K562 (cell line): ENCODE measurements at regions not wholly inside any gene's neighbourhood (a gene's known extent, or its start where the extent isn't known, plus 50 kb on each side); places are given as distances from the start of the nearest gene placed in this dataset.

ENCODE experiments used
- ATAC-seq: fragments of 200-7000 bp; cut with Tn5 transposase; 3 replicates; pipeline ENCODE4 v1.9.1; 2020; ENCODE audit warnings: moderate library complexity
- BruUV-seq: library from RNA; stranded (reverse); fragments of 400-500 nt; replicated peaks from 2 replicates; lab custom pipeline; 2021; lab: Mats Ljungman, UMichigan
- CTCF ChIA-PET: fragments of 300-600 bp; formaldehyde crosslinking; extraction: SDS; loops from one replicate; lab custom pipeline; 2021; ENCODE audit warnings: low intra/inter-chr PET ratio; lab: Yijun Ruan, JAX
- POLR2A ChIA-PET: fragments of 300-600, 350-650 bp; sonication (Branson Sonifier 250); formaldehyde crosslinking; extraction: SDS; loops from one replicate; lab custom pipeline; 2021; ENCODE audit warnings: antibody characterized with exemption, inconsistent platforms; lab: Yijun Ruan, JAX
- DNase-seq, 4 experiments: peaks; one replicate each; pipeline versions ENCODE4 v3.0.0 to v3.0.0-alpha.2; 2011 to 2018; ENCODE audit warnings: low spot score in 3 of 4, mixed read lengths in 3 of 4; ENCODE audit errors: extremely low read depth in 1 of 4
- FAIRE-seq: peaks from 2 replicates; lab custom pipeline; 2011; peaks lifted over from hg19 to GRCh38; lab: Jason Lieb, UNC
- H2AFZ ChIP-seq: 2 replicates; pipeline ENCODE4 v1.6.0; 2011; ENCODE audit warnings: low read depth, low read length, control low read depth, inconsistent platforms
- H3K27ac ChIP-seq: fragments of 200-600 bp; 3 replicates; pipeline ENCODE4 v1.8.0; 2011; ENCODE audit warnings: low read depth, mild to moderate bottlenecking, control low read depth, inconsistent platforms, low read length, moderate library complexity, mixed read lengths; ENCODE audit errors: extremely low read depth
- H3K27me3 ChIP-seq, 2 experiments: fragments of 300-600 bp in 1 of 2; 2 replicates in 1 of 2; 3 replicates in 1 of 2; pipeline versions ENCODE4 v1.6.0 to v1.8.0; 2011; ENCODE audit warnings: inconsistent platforms in 2 of 2, low read length in 2 of 2, mild to moderate bottlenecking in 1 of 2, mixed read lengths in 1 of 2, moderate library complexity in 1 of 2; ENCODE audit not compliant: control insufficient read depth in 2 of 2, insufficient read depth in 2 of 2
- H3K36me3 ChIP-seq: fragments of 300-600 bp; 3 replicates; pipeline ENCODE4 v1.8.0; 2011; ENCODE audit warnings: mild to moderate bottlenecking, low read length, inconsistent platforms; ENCODE audit not compliant: control insufficient read depth, insufficient read depth
- H3K4me1 ChIP-seq, 2 experiments: fragments of 200-600 bp in 1 of 2; replicated peaks in 1 of 2; 2 replicates in 1 of 2; 3 replicates in 1 of 2; pipeline versions ENCODE4 v1.5.1 to v1.8.0; 2011; ENCODE audit warnings: inconsistent platforms in 2 of 2, low read length in 2 of 2, mild to moderate bottlenecking in 1 of 2, mixed read lengths in 1 of 2, moderate library complexity in 1 of 2; ENCODE audit not compliant: control insufficient read depth in 2 of 2, insufficient read depth in 2 of 2
- H3K4me2 ChIP-seq: 2 replicates; pipeline ENCODE4 v1.6.1; 2011; ENCODE audit warnings: low read length, control low read depth, inconsistent platforms, mixed read lengths; ENCODE audit not compliant: insufficient read depth
- H3K4me3 ChIP-seq: fragments of 200-600 bp; sonication (generic), shearing (Covaris generic); 2 replicates; pipeline ENCODE4 v1.5.1; 2016; ENCODE audit warnings: control low read depth, inconsistent platforms
- H3K79me2 ChIP-seq: fragments of 200-600 bp; 3 replicates; pipeline ENCODE4 v1.8.0; 2011; ENCODE audit warnings: low read length, inconsistent platforms; ENCODE audit not compliant: control insufficient read depth, insufficient read depth
- H3K9ac ChIP-seq, 2 experiments: 2 replicates each; pipeline versions ENCODE4 v1.6.0 to v1.6.1; 2011; ENCODE audit warnings: low read depth in 2 of 2, low read length in 2 of 2, control low read depth in 1 of 2, inconsistent platforms in 1 of 2, mild to moderate bottlenecking in 1 of 2, mixed read lengths in 1 of 2; ENCODE audit not compliant: insufficient read depth in 1 of 2
- H3K9me1 ChIP-seq: one replicate; pipeline ENCODE4 v1.6.0; 2011; ENCODE audit warnings: inconsistent platforms, mild to moderate bottlenecking, low read length, moderate library complexity; ENCODE audit not compliant: control insufficient read depth, insufficient read depth
- H3K9me3 ChIP-seq: replicated peaks from 2 replicates; pipeline ENCODE4 v1.5.1; 2011; ENCODE audit warnings: low read depth, low read length, inconsistent platforms; ENCODE audit not compliant: control insufficient read depth, insufficient read depth
- H4K20me1 ChIP-seq: replicated peaks from 2 replicates; pipeline ENCODE4 v1.6.1; 2011; ENCODE audit warnings: low read length, inconsistent platforms, mixed read lengths; ENCODE audit not compliant: control insufficient read depth, insufficient read depth
- ARID2 ChIP-seq: fragments of 450-650 bp; IDR thresholded peaks from 2 replicates; pipeline ENCODE4 v1.6.1; 2017; ENCODE audit warnings: antibody characterized with exemption, mild to moderate bottlenecking
- BRF1 ChIP-seq: IDR thresholded peaks from 3 replicates; pipeline ENCODE4 v1.6.1; 2011; ENCODE audit warnings: borderline replicate concordance, mild to moderate bottlenecking; ENCODE audit not compliant: insufficient read length; ENCODE audit errors: extremely low read depth
- FUS ChIP-seq: fragments of 200-400 bp; formaldehyde crosslinking; optimal IDR thresholded peaks from 2 replicates; pipeline ENCODE3; 2017; ENCODE audit warnings: low read depth, low read length
- HOMEZ ChIP-seq: fragments of 250-450 bp; sonication (Bioruptor Pico); IDR thresholded peaks from 2 replicates; pipeline ENCODE4 v1.4.0; 2020; ENCODE audit warnings: mild to moderate bottlenecking, moderate library complexity
- MBD2 ChIP-seq: sonication (generic); IDR thresholded peaks from 2 replicates; pipeline ENCODE4 v1.6.1; 2016; ENCODE audit warnings: low read depth, borderline replicate concordance
- MTF1 ChIP-seq: fragments of 250-450 bp; sonication (Bioruptor Pico); IDR thresholded peaks from 2 replicates; pipeline ENCODE4 v1.9.0; 2021; ENCODE audit warnings: moderate library complexity, mild to moderate bottlenecking, inconsistent platforms, borderline replicate concordance
- SMARCB1 ChIP-seq: IDR thresholded peaks from 2 replicates; pipeline ENCODE4 v1.6.1; 2011; ENCODE audit warnings: improper control_type of control experiment, low read depth; ENCODE audit not compliant: insufficient read length
- XRCC5 ChIP-seq: fragments of 200-400 bp; formaldehyde crosslinking; IDR thresholded peaks from 2 replicates; pipeline ENCODE4 v1.6.1; 2017; ENCODE audit warnings: low read depth, mild to moderate bottlenecking, low read length
- ZNF212 ChIP-seq: fragments of 450-650 bp; formaldehyde crosslinking; IDR thresholded peaks from 2 replicates; pipeline ENCODE4 v1.4.0; 2020; ENCODE audit warnings: mild to moderate bottlenecking
- WGBS: fragments of 100-300 bp; shearing (Covaris generic); methylation state at CpG from one replicate; pipeline ENCODE4 v1.1.6; 2016; ENCODE audit warnings: low coverage, mixed read lengths; ENCODE audit not compliant: insufficient coverage; ENCODE audit errors: missing lambda C conversion rate; 5-methylcytosine and 5-hydroxymethylcytosine counted together
- in situ Hi-C: fragments of 300-500 bp; cut with MboI; formaldehyde crosslinking; loops from 4 replicates; pipeline ENCODE4 v1.15.0; 2018; ENCODE audit warnings: inconsistent platforms, mixed read lengths
- intact Hi-C: fragments of 100-400 bp; cut with micrococcal nuclease; formaldehyde crosslinking; loops from 2 replicates; pipeline ENCODE4 v1.14.2; 2022
- TF ChIP-seq, protein P1 (sequence below), 2 experiments: IDR thresholded peaks in 1 of 2; conservative IDR thresholded peaks in 1 of 2; 2 replicates each; pipeline ENCODE4 v1.6.1; 2016; ENCODE audit warnings: low read depth in 2 of 2, mild to moderate bottlenecking in 1 of 2, missing compliant biosample characterization in 1 of 2, missing genetic modification characterization in 1 of 2, moderate library complexity in 1 of 2
- TF ChIP-seq, protein P2 (sequence below): fragments of 250-450 bp; sonication (Bioruptor Pico); IDR thresholded peaks from 2 replicates; pipeline ENCODE4 v1.5.0; 2021
- TF ChIP-seq, protein P3 (sequence below): IDR thresholded peaks from 2 replicates; pipeline ENCODE4 v1.6.1; 2011; ENCODE audit warnings: borderline replicate concordance, low read depth, mild to moderate bottlenecking, moderate library complexity, low read length; ENCODE audit not compliant: insufficient read depth, poor library complexity, severe bottlenecking

DNA sequence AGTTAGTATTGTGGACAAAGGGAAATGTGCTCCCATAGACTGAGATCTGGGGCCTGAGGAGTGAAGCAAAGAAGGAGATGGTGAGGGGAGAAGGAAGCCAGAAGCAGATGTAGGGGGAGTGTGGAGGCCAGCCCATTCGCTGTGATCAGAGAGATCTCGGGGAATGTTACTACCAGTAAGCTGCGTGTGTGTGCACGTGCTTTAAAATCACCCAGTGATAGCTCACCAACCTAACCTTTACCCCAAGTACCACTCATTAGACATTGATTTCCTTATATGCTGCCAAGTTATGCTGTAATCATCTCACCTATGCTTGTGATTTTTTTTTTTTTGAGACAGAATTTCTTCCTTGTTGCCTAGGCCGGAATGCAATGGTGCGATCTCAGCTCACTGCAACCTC is 659.1 kb downstream of the IRX1 start:
- DNase-seq (no peak), FAIRE-seq (no peak), ATAC-seq (no peak)
- H3K27ac ChIP-seq, result no peak overlapping the region
- no peaks in the 10 kb centered on the region for H3K36me3 ChIP-seq
- no TSS peak for BruUV-seq
- H3K9ac ChIP-seq, result no peak overlapping the region
- in situ Hi-C loops (no loop called here), intact Hi-C loops (no loop called here)
- H3K79me2 ChIP-seq, result no peaks in the 10 kb centered on the region
- 0% methylated on average over 6 of the region's 6 CpGs for WGBS
- no peak overlapping the region for H3K4me3 ChIP-seq
- H3K4me2 ChIP-seq, result no peak overlapping the region
- ChIA-PET POLR2A (no interaction called here), CTCF (no interaction called here)
- no peak overlapping the region for H2AFZ ChIP-seq
- no peaks in the 10 kb centered on the region for H3K4me1 ChIP-seq
- no peaks in the 10 kb centered on the region for H3K9me1 ChIP-seq
- no peaks in the 10 kb centered on the region for H3K27me3 ChIP-seq
- H4K20me1 ChIP-seq, result no peaks in the 10 kb centered on the region
- H3K9me3 ChIP-seq, result no peaks in the 10 kb centered on the region
- TF ChIP-seq XRCC5, result no peak
- TF ChIP-seq FUS, result no peak
- no peak for TF ChIP-seq MBD2
- TF ChIP-seq, protein P1, sequence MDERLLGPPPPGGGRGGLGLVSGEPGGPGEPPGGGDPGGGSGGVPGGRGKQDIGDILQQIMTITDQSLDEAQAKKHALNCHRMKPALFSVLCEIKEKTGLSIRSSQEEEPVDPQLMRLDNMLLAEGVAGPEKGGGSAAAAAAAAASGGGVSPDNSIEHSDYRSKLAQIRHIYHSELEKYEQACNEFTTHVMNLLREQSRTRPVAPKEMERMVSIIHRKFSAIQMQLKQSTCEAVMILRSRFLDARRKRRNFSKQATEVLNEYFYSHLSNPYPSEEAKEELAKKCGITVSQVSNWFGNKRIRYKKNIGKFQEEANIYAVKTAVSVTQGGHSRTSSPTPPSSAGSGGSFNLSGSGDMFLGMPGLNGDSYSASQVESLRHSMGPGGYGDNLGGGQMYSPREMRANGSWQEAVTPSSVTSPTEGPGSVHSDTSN (CRISPR knock-in tag; IDR thresholded peaks at IDR 0.05; ENCODE audit: low read depth), result no peak
- TF ChIP-seq, protein P1 (tag; conservative IDR thresholded peaks at IDR 0.05; ENCODE audit: low read depth), result no peak
- TF ChIP-seq MTF1, result no peak
- no peak for TF ChIP-seq ZNF212 (CRISPR knock-in tag)
- no peak for TF ChIP-seq SMARCB1
- no peak for TF ChIP-seq ARID2
- TF ChIP-seq, protein P2, sequence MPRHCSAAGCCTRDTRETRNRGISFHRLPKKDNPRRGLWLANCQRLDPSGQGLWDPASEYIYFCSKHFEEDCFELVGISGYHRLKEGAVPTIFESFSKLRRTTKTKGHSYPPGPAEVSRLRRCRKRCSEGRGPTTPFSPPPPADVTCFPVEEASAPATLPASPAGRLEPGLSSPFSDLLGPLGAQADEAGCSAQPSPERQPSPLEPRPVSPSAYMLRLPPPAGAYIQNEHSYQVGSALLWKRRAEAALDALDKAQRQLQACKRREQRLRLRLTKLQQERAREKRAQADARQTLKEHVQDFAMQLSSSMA (CRISPR knock-in tag), result no peak
- TF ChIP-seq, protein P3, sequence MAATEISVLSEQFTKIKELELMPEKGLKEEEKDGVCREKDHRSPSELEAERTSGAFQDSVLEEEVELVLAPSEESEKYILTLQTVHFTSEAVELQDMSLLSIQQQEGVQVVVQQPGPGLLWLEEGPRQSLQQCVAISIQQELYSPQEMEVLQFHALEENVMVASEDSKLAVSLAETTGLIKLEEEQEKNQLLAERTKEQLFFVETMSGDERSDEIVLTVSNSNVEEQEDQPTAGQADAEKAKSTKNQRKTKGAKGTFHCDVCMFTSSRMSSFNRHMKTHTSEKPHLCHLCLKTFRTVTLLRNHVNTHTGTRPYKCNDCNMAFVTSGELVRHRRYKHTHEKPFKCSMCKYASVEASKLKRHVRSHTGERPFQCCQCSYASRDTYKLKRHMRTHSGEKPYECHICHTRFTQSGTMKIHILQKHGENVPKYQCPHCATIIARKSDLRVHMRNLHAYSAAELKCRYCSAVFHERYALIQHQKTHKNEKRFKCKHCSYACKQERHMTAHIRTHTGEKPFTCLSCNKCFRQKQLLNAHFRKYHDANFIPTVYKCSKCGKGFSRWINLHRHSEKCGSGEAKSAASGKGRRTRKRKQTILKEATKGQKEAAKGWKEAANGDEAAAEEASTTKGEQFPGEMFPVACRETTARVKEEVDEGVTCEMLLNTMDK, result no peak
- TF ChIP-seq BRF1, result no peak
- TF ChIP-seq HOMEZ (CRISPR knock-in tag), result no peak
